ENCODE measurements at regions not wholly inside any gene's neighbourhood (a gene's known extent, or its start where the extent isn't known, plus 50 kb on each side); places are given as distances from the start of the nearest gene placed in this dataset.

GRCh38 chr16:64132190-64132589 lies 989.7 kb downstream of the CDH11 start:
- no peak for TF ChIP-seq CTCF (IDR thresholded peaks at IDR 0.05)
- no peak for TF ChIP-seq POLR2A (IDR thresholded peaks at IDR 0.05)
- TF ChIP-seq EP300 (IDR thresholded peaks at IDR 0.05) = no peak
